Spleen (tissue), 11 donors: ENCODE measurements at regions not wholly inside any gene's neighbourhood (a gene's known extent, or its start where the extent isn't known, plus 50 kb on each side); places are given as distances from the start of the nearest gene placed in this dataset.

Experiments used
- DNase-seq: peaks from one replicate; pipeline ENCODE4 v3.0.0-alpha.2; 2020
- H3K27ac ChIP-seq, 8 donors: fragments of 200-600 bp; sonication (generic) in 7 of 8; 1 replicate in 4 of 8; 2 replicates in 4 of 8; pipeline versions ENCODE4 v1.5.0 to v1.8.0; 2016 to 2021; ENCODE audit warnings: inconsistent platforms in 4 of 8, mild to moderate bottlenecking in 4 of 8, moderate library complexity in 1 of 8
- H3K27me3 ChIP-seq, 7 donors: fragments of 200-600 bp; sonication (generic) in 6 of 7; replicated peaks in 1 of 7; 1 replicate in 4 of 7; 2 replicates in 3 of 7; pipeline versions ENCODE4 v1.5.0 to v1.8.0; 2016 to 2021; ENCODE audit warnings: inconsistent platforms in 3 of 7, mild to moderate bottlenecking in 1 of 7
- H3K36me3 ChIP-seq, 6 donors: fragments of 200-600 bp; sonication (generic) in 5 of 6; 1 replicate in 4 of 6; 2 replicates in 2 of 6; pipeline versions ENCODE4 v1.5.0 to v1.8.0; 2016 to 2021; ENCODE audit warnings: inconsistent platforms in 2 of 6
- H3K4me1 ChIP-seq, 6 donors: fragments of 200-600 bp; sonication (generic) in 5 of 6; 1 replicate in 3 of 6; 2 replicates in 3 of 6; pipeline versions ENCODE4 v1.5.0 to v1.8.0; 2016 to 2021; ENCODE audit warnings: inconsistent platforms in 3 of 6
- H3K4me3 ChIP-seq, 8 donors: fragments of 200-600 bp; sonication (generic) in 7 of 8; 1 replicate in 4 of 8; 2 replicates in 4 of 8; pipeline versions ENCODE4 v1.5.0 to v1.8.0; 2016 to 2021; ENCODE audit warnings: inconsistent platforms in 4 of 8, mild to moderate bottlenecking in 4 of 8, moderate library complexity in 2 of 8
- H3K9me3 ChIP-seq, 8 donors: fragments of 200-600 bp; sonication (generic) in 7 of 8; 1 replicate in 4 of 8; 2 replicates in 4 of 8; pipeline versions ENCODE4 v1.5.0 to v1.8.0; 2016 to 2021; ENCODE audit warnings: inconsistent platforms in 4 of 8
- POLR2A ChIP-seq, 3 donors: fragments of 450-650 bp; IDR thresholded peaks; one replicate each; pipeline ENCODE4 v1.5.1; 2017; ENCODE audit warnings: antibody characterized with exemption in 3 of 3, mild to moderate bottlenecking in 1 of 3
- POLR2AphosphoS5 ChIP-seq, 3 donors: sonication (generic); formaldehyde crosslinking; IDR thresholded peaks; one replicate each; pipeline ENCODE4 v1.5.1; 2017; ENCODE audit warnings: antibody characterized with exemption in 3 of 3
- WGBS, 5 donors: extraction: QIAGEN DNeasy Blood & Tissue Kit in 3 of 5; methylation state at CpG; one replicate each; pipeline versions ENCODE4 v1.1.5 to v1.1.7; 2013 to 2018; 5-methylcytosine and 5-hydroxymethylcytosine counted together
- intact Hi-C: fragments of 100-400 bp; cut with DNase I; formaldehyde crosslinking; loops from one replicate; pipeline ENCODE4 v1.15.0; 2023; ENCODE audit warnings: low total_unique reads
- TF ChIP-seq, protein P1 (sequence below), 11 experiments: fragments of 200-600 bp in 7 of 11; fragments of 450-650 bp in 4 of 11; sonication (generic) in 4 of 11; IDR thresholded peaks in 8 of 11; conservative IDR thresholded peaks in 3 of 11; 1 replicate in 7 of 11; 2 replicates in 4 of 11; pipeline versions ENCODE4 v1.4.0 to v1.8.0; 2016 to 2021; ENCODE audit warnings: antibody characterized with exemption in 11 of 11, inconsistent platforms in 4 of 11, mild to moderate bottlenecking in 1 of 11
- donor health status: healthy with polysubstance abuse.
- donor health status: DM: no; HTN: no; CAD: no; lungs with moderate emphysema.
- donor health status: DM: no; HTN: no; CAD: no.
- donor health status: Bipolar disorder and iron deficiency.
- donor health status: healthy.
- donor health status: DM: no; HTN: no; CAD: no.
- donor health status: DM: yes; HTN: yes; CAD: no.

- WGBS, 5 donors = 43 to 57% (median 46%) methylated on average over 1 of the region's 1 CpG
- H3K4me1 ChIP-seq = no peaks in the 10 kb centered on the region
- no peaks in the 10 kb centered on the region for H3K27me3 ChIP-seq
- no peaks in the 10 kb centered on the region for H3K36me3 ChIP-seq
- H3K27ac ChIP-seq = no peak overlapping the region
- TF ChIP-seq, protein P1, sequence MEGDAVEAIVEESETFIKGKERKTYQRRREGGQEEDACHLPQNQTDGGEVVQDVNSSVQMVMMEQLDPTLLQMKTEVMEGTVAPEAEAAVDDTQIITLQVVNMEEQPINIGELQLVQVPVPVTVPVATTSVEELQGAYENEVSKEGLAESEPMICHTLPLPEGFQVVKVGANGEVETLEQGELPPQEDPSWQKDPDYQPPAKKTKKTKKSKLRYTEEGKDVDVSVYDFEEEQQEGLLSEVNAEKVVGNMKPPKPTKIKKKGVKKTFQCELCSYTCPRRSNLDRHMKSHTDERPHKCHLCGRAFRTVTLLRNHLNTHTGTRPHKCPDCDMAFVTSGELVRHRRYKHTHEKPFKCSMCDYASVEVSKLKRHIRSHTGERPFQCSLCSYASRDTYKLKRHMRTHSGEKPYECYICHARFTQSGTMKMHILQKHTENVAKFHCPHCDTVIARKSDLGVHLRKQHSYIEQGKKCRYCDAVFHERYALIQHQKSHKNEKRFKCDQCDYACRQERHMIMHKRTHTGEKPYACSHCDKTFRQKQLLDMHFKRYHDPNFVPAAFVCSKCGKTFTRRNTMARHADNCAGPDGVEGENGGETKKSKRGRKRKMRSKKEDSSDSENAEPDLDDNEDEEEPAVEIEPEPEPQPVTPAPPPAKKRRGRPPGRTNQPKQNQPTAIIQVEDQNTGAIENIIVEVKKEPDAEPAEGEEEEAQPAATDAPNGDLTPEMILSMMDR (IDR thresholded peaks at IDR 0.05 in 8 of 11, conservative IDR thresholded peaks at IDR 0.05 in 3 of 11) = no peak
- TF ChIP-seq POLR2AphosphoS5 (IDR thresholded peaks at IDR 0.05) (no peak), POLR2A (IDR thresholded peaks at IDR 0.05) (no peak)
- intact Hi-C loops = no loop called here
- H3K4me3 ChIP-seq = no peak overlapping the region
- no peaks in the 10 kb centered on the region for H3K9me3 ChIP-seq
- DNase-seq = no peak
Measured at GRCh38 chr2:153811516-153811915, 60.2 kb upstream of the GALNT13 start.

DNA sequence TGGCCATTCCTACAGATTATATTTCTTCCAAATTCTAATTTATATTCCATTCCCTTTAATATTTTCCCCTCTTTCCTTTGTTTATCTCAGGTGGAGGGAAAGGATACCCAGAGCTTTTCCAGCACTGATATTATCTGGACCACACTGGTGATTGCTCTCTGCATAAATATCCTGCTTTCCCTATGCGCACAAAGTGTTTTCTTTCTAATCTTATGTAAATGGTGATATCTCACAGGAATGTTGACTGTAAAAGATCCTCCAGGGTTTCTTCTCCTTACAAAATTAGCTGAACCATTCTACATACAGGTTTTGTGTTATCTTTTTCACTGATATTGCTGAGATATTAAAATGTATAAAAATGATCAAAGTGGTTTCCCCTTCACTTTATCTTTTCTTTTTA is 59.1 kb upstream of the GALNT13 start:
- Histone ChIP-seq H3K4me3 (no peak overlapping the region), H3K36me3 (no peaks in the 10 kb centered on the region), H3K27me3 (no peaks in the 10 kb centered on the region), H3K4me1 (no peaks in the 10 kb centered on the region), H3K27ac (no peak overlapping the region), H3K9me3 (no peaks in the 10 kb centered on the region)
- TF ChIP-seq POLR2AphosphoS5 (IDR thresholded peaks at IDR 0.05) = no peak
- TF ChIP-seq POLR2A (IDR thresholded peaks at IDR 0.05) = no peak
- 73 to 86% (median 82%) methylated on average over 1 of the region's 1 CpG for WGBS, 5 donors
- intact Hi-C loops = no loop called here
- DNase-seq = no peak

GRCh38 chr2:153818242-153818641 is 53.5 kb upstream of the GALNT13 start:
- TF ChIP-seq, protein P1 (IDR thresholded peaks at IDR 0.05 in 8 of 11, conservative IDR thresholded peaks at IDR 0.05 in 3 of 11) = no peak
- TF ChIP-seq POLR2A (IDR thresholded peaks at IDR 0.05) (no peak), POLR2AphosphoS5 (IDR thresholded peaks at IDR 0.05) (no peak)
- 74 to 94% (median 80%) methylated on average over 3 to 6 of the region's 6 CpGs for WGBS, 5 donors
- Histone ChIP-seq H3K9me3 (peaks cover 0 to 20% (median 2%) of the 10 kb centered on the region in 8 donors), H3K27me3 (no peaks in the 10 kb centered on the region), H3K36me3 (no peaks in the 10 kb centered on the region), H3K27ac (no peak overlapping the region), H3K4me1 (no peaks in the 10 kb centered on the region), H3K4me3 (no peak overlapping the region)
- intact Hi-C loops = no loop called here
- DNase-seq = no peak

DNA sequence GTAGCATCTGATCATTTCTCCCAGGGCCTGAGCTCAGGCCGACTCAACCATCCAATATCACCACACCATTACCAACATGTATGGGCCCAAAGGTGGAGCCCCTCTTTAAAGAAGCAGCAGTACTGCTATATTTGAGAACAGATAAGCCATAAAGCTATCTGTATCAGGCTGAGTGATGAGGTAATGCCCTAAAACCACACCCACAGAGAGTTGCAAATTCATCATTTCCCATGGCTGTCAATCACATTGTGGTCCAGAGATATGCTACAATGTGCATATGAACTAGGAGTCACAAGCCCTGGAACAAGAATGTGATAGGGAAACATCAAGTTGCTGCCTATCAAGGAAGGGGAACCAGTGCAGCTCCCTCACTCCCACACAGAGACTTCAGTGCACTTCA is 52.6 kb upstream of the GALNT13 start:
- Histone ChIP-seq H3K9me3 (peaks cover 0 to 20% (median 2%) of the 10 kb centered on the region in 8 donors), H3K36me3 (no peaks in the 10 kb centered on the region), H3K27me3 (no peaks in the 10 kb centered on the region), H3K4me1 (no peaks in the 10 kb centered on the region), H3K4me3 (no peak overlapping the region), H3K27ac (no peak overlapping the region)
- TF ChIP-seq POLR2AphosphoS5 (IDR thresholded peaks at IDR 0.05) = no peak
- TF ChIP-seq, protein P1 (IDR thresholded peaks at IDR 0.05 in 8 of 11, conservative IDR thresholded peaks at IDR 0.05 in 3 of 11) = no peak
- no peak for TF ChIP-seq POLR2A (IDR thresholded peaks at IDR 0.05)
- intact Hi-C loops = no loop called here
- no peak for DNase-seq
- WGBS, 5 donors = 74 to 93% (median 85%) methylated on average over 1 of the region's 1 CpG

GRCh38 chr2:153819501-153819900 is 52.2 kb upstream of the GALNT13 start:
- Histone ChIP-seq H3K9me3 (peaks cover 0 to 20% (median 2%) of the 10 kb centered on the region in 8 donors), H3K36me3 (no peaks in the 10 kb centered on the region), H3K27me3 (no peaks in the 10 kb centered on the region), H3K4me3 (no peak overlapping the region), H3K4me1 (no peaks in the 10 kb centered on the region), H3K27ac (no peak overlapping the region)
- no peak for DNase-seq
- TF ChIP-seq POLR2AphosphoS5 (IDR thresholded peaks at IDR 0.05) (no peak), POLR2A (IDR thresholded peaks at IDR 0.05) (no peak)
- TF ChIP-seq, protein P1 (IDR thresholded peaks at IDR 0.05 in 8 of 11, conservative IDR thresholded peaks at IDR 0.05 in 3 of 11) = no peak
- intact Hi-C loops = no loop called here
